B cell (primary cell): ENCODE measurements at regions not wholly inside any gene's neighbourhood (a gene's known extent, or its start where the extent isn't known, plus 50 kb on each side); places are given as distances from the start of the nearest gene placed in this dataset.

Experiments
- ATAC-seq: fragments of 200-7000 bp; cut with Tn5 transposase; one replicate; pipeline ENCODE4 v1.10.0; 2021; ENCODE audit warnings: low read depth, mild to moderate bottlenecking, moderate number of reproducible peaks, moderate library complexity
- CTCF ChIA-PET: fragments of 350-600 bp; sonication (Branson Sonifier 250); formaldehyde crosslinking; loops from one replicate; lab custom pipeline; 2021; ENCODE audit warnings: antibody characterized with exemption, inconsistent platforms; lab: Charles Lee
- POLR2A ChIA-PET: fragments of 350-600 bp; sonication (Branson Sonifier 250); formaldehyde crosslinking; loops from one replicate; lab custom pipeline; 2021; ENCODE audit warnings: antibody characterized with exemption; lab: Charles Lee
- DNase-seq: peaks from one replicate; pipeline ENCODE4 v3.0.0; 2013
- H2AFZ ChIP-seq: 2 replicates; pipeline ENCODE4 v1.6.1; 2012; ENCODE audit warnings: mild to moderate bottlenecking, low read depth, low read length; ENCODE audit not compliant: insufficient read depth, poor library complexity, severe bottlenecking
- H3K27ac ChIP-seq, 2 donors: 1 replicate in 1 of 2; 2 replicates in 1 of 2; pipeline ENCODE4 v1.5.1; 2012 to 2013; ENCODE audit warnings: low read length in 2 of 2, mild to moderate bottlenecking in 2 of 2, moderate library complexity in 1 of 2
- H3K27me3 ChIP-seq, 4 experiments: fragments of 200-600 bp in 1 of 4; sonication (generic) in 1 of 4; replicated peaks in 1 of 4; 1 replicate in 2 of 4; 2 replicates in 2 of 4; pipeline versions ENCODE4 v1.6.1 to v1.7.0; 2013 to 2016; ENCODE audit warnings: low read length in 3 of 4, mild to moderate bottlenecking in 2 of 4, mixed read lengths in 1 of 4, moderate library complexity in 1 of 4; ENCODE audit not compliant: insufficient read depth in 4 of 4, control insufficient read depth in 3 of 4; ENCODE audit errors: control extremely low read depth in 1 of 4
- H3K36me3 ChIP-seq, 2 experiments: replicated peaks in 1 of 2; 1 replicate in 1 of 2; 2 replicates in 1 of 2; pipeline versions ENCODE4 v1.6.1 to v1.7.1; 2013; ENCODE audit warnings: low read length in 1 of 2; ENCODE audit not compliant: insufficient read depth in 2 of 2, control insufficient read depth in 1 of 2; ENCODE audit errors: control extremely low read depth in 1 of 2, extremely low read depth in 1 of 2
- H3K4me1 ChIP-seq, 2 donors: fragments of 200-600 bp in 1 of 2; sonication (generic) in 1 of 2; 1 replicate in 1 of 2; 2 replicates in 1 of 2; pipeline versions ENCODE4 v1.5.1 to v1.6.1; 2013 to 2017; ENCODE audit warnings: low read length in 2 of 2; ENCODE audit not compliant: control insufficient read depth in 2 of 2, insufficient read depth in 2 of 2
- H3K4me2 ChIP-seq: replicated peaks from 2 replicates; pipeline ENCODE3; 2012; ENCODE audit warnings: mild to moderate bottlenecking, low read depth, low read length; ENCODE audit not compliant: poor library complexity, severe bottlenecking
- H3K4me3 ChIP-seq, 5 experiments: fragments of 200-600 bp in 1 of 5; sonication (generic) in 1 of 5; 1 replicate in 3 of 5; 2 replicates in 2 of 5; pipeline versions ENCODE4 v1.5.1 to v1.7.0; 2011 to 2016; ENCODE audit warnings: low read length in 4 of 5, mild to moderate bottlenecking in 4 of 5, low read depth in 2 of 5, control low read depth in 1 of 5, moderate library complexity in 1 of 5; ENCODE audit not compliant: insufficient read depth in 1 of 5; ENCODE audit errors: control extremely low read depth in 1 of 5, extremely low read depth in 1 of 5
- H3K79me2 ChIP-seq: fragments of 200-600 bp; sonication (generic); one replicate; pipeline ENCODE4 v1.6.0; 2016; ENCODE audit warnings: low read length; ENCODE audit not compliant: control insufficient read depth, insufficient read depth
- H3K9ac ChIP-seq: fragments of 200-600 bp; sonication (generic); 2 replicates; pipeline ENCODE4 v1.6.1; 2017; ENCODE audit warnings: mild to moderate bottlenecking, low read length, moderate library complexity
- H3K9me3 ChIP-seq, 3 donors: one replicate each; pipeline versions ENCODE4 v1.6.1 to v1.7.1; 2013; ENCODE audit warnings: low read length in 2 of 3; ENCODE audit not compliant: control insufficient read depth in 2 of 3, insufficient read depth in 1 of 3; ENCODE audit errors: control extremely low read depth in 1 of 3
- H4K20me1 ChIP-seq: 2 replicates; pipeline ENCODE4 v1.6.0; 2012; ENCODE audit warnings: mild to moderate bottlenecking, low read length; ENCODE audit not compliant: insufficient read depth, control insufficient read depth, poor library complexity, severe bottlenecking
- H3K27ac Mint-ChIP-seq: one replicate; pipeline ENCODE4 v1.8.0; 2021; ENCODE audit warnings: mixed read lengths
- H3K27me3 Mint-ChIP-seq: one replicate; pipeline ENCODE4 v1.8.0; 2021; ENCODE audit warnings: mixed read lengths
- H3K4me1 Mint-ChIP-seq: one replicate; pipeline ENCODE4 v1.8.0; 2021; ENCODE audit warnings: mixed read lengths
- H3K4me3 Mint-ChIP-seq: one replicate; pipeline ENCODE4 v1.8.0; 2021; ENCODE audit warnings: mixed read lengths
- H3K9me3 Mint-ChIP-seq: one replicate; pipeline ENCODE4 v1.8.0; 2022; ENCODE audit warnings: mixed read lengths; ENCODE audit not compliant: insufficient read depth
- EZH2 ChIP-seq: IDR thresholded peaks from 2 replicates; pipeline ENCODE4 v1.6.1; 2012; ENCODE audit warnings: borderline replicate concordance, low read depth, mild to moderate bottlenecking, moderate library complexity, low read length; ENCODE audit not compliant: insufficient read depth, poor library complexity, severe bottlenecking
- WGBS: methylation state at CpG from one replicate; pipeline ENCODE4 v1.1.5; 2013; ENCODE audit warnings: missing lambda C conversion rate; ENCODE audit not compliant: insufficient coverage; 5-methylcytosine and 5-hydroxymethylcytosine counted together
- intact Hi-C: fragments of 100-400 bp; cut with micrococcal nuclease; formaldehyde crosslinking; loops from one replicate; pipeline ENCODE4 v1.10.0; 2022
- TF ChIP-seq, protein P1 (sequence below): fragments of 200-600 bp; IDR thresholded peaks from one replicate; pipeline ENCODE4 v1.8.0; 2022; ENCODE audit warnings: antibody characterized with exemption, mild to moderate bottlenecking

DNA sequence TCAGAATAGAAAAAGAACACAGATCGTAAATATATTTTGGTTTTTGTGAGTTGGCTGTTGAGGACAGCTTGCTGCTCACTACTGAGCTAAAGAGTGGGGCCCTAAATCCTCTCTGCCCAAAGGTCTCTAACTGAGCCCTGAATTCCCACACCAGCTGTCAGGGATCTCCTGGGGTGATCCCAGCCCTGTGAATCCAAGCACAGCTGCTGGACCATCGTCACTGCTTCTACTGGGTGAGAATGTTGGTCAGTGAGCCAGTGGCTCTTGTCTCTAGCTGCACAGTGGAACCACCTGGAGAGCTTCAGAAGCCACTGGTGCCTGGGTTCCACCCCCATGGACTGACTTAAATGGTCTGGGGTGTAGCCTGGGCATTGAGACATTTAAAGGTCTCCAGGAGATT lies 90.5 kb upstream of the IL12A start:
- ATAC-seq = no peak
- CTCF ChIA-PET = interaction anchor here (1.5 to 8.1 kb wide), 2 partner anchors 12 to 108 kb away, joined by 6 to 63 read pairs; no protein-coding TSS in a partner anchor
- H3K9me3 ChIP-seq = no peaks in the 10 kb centered on the region
- no peaks in the 10 kb centered on the region for H4K20me1 ChIP-seq
- no peak overlapping the region for H3K4me2 ChIP-seq
- H3K36me3 ChIP-seq = no peaks in the 10 kb centered on the region
- no peak for TF ChIP-seq EZH2
- TF ChIP-seq, protein P1, sequence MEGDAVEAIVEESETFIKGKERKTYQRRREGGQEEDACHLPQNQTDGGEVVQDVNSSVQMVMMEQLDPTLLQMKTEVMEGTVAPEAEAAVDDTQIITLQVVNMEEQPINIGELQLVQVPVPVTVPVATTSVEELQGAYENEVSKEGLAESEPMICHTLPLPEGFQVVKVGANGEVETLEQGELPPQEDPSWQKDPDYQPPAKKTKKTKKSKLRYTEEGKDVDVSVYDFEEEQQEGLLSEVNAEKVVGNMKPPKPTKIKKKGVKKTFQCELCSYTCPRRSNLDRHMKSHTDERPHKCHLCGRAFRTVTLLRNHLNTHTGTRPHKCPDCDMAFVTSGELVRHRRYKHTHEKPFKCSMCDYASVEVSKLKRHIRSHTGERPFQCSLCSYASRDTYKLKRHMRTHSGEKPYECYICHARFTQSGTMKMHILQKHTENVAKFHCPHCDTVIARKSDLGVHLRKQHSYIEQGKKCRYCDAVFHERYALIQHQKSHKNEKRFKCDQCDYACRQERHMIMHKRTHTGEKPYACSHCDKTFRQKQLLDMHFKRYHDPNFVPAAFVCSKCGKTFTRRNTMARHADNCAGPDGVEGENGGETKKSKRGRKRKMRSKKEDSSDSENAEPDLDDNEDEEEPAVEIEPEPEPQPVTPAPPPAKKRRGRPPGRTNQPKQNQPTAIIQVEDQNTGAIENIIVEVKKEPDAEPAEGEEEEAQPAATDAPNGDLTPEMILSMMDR = no peak
- no peaks in the 10 kb centered on the region for H3K9me3 Mint-ChIP-seq
- intact Hi-C loops = no loop called here
- no peaks in the 10 kb centered on the region for H3K27me3 ChIP-seq
- H3K27me3 Mint-ChIP-seq = no peaks in the 10 kb centered on the region
- no peak overlapping the region for H2AFZ ChIP-seq
- H3K4me3 ChIP-seq = no peak overlapping the region
- H3K79me2 ChIP-seq = no peaks in the 10 kb centered on the region
- no peak overlapping the region for H3K27ac ChIP-seq
- POLR2A ChIA-PET = no interaction called here
- no peak overlapping the region for H3K4me3 Mint-ChIP-seq
- no peak overlapping the region for H3K9ac ChIP-seq
- peaks cover 7% of the 10 kb centered on the region for H3K4me1 Mint-ChIP-seq
- no peak overlapping the region for H3K27ac Mint-ChIP-seq
- WGBS = 100% methylated on average over 1 of the region's 2 CpGs
- peaks cover 0 to 7% of the 10 kb centered on the region in 2 donors for H3K4me1 ChIP-seq
- no peak for DNase-seq

DNA sequence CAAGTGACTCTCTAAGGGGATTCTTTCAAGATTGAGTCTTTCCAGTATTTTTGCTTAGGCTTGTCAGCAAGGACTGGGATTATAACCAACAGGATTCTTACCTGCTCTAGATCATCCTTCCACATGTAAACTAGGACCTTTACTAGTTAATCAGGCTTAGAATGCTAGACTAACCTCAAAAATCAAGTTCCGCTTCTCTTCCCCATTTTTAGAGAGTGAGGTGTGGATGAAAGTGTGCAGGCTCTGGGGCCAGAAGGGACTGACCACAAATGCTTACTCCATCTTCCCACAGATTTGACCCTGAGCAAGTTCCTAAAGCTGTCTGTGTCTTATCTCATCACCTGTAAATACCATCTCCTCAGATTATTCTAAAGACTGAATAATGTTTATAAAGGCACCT lies 89.5 kb upstream of the IL12A start:
- H3K4me1 ChIP-seq = peaks cover 0 to 7% of the 10 kb centered on the region in 2 donors
- H3K27me3 ChIP-seq = no peaks in the 10 kb centered on the region
- DNase-seq (no peak), ATAC-seq (no peak)
- H3K4me1 Mint-ChIP-seq = peaks cover 7% of the 10 kb centered on the region
- no peak overlapping the region for H3K27ac ChIP-seq
- POLR2A ChIA-PET = no interaction called here
- no peak overlapping the region for H3K9ac ChIP-seq
- no CpG with 5 or more reads among the region's 1 CpG for WGBS
- TF ChIP-seq, protein P1 = no peak
- no peak for TF ChIP-seq EZH2
- H3K27ac Mint-ChIP-seq = no peak overlapping the region
- CTCF ChIA-PET = interaction anchor here (1.5 to 8.1 kb wide), 2 partner anchors 13 to 107 kb away, joined by 6 to 63 read pairs; no protein-coding TSS in a partner anchor
- H3K9me3 ChIP-seq = no peaks in the 10 kb centered on the region
- intact Hi-C loops = no loop called here
- no peaks in the 10 kb centered on the region for H3K36me3 ChIP-seq
- no peaks in the 10 kb centered on the region for H3K27me3 Mint-ChIP-seq
- H4K20me1 ChIP-seq = no peaks in the 10 kb centered on the region
- no peak overlapping the region for H3K4me3 ChIP-seq
- H3K9me3 Mint-ChIP-seq = no peaks in the 10 kb centered on the region
- no peak overlapping the region for H3K4me2 ChIP-seq
- H3K79me2 ChIP-seq = no peaks in the 10 kb centered on the region
- no peak overlapping the region for H3K4me3 Mint-ChIP-seq
- no peak overlapping the region for H2AFZ ChIP-seq
